ENCODE measurements at regions not wholly inside any gene's neighbourhood (a gene's known extent, or its start where the extent isn't known, plus 50 kb on each side); places are given as distances from the start of the nearest gene placed in this dataset.
A peak's percentile ranks its signal among the peaks of the same experiment; 100 is the strongest.
"Not testable (repeated sequence)": the region's sequence is repeated elsewhere in the genome, so short reads cannot be mapped to it uniquely, and the experiment has no call there.

- ATAC-seq (no peak), DNase-seq (ENCODE audit: low spot score) (no peak)
- intact Hi-C loops (cut with DNase I) = no loop called here
Measured at GRCh38 chr16:86883583-86884389, 305.4 kb downstream of the FOXL1 start.

- ATAC-seq (no peak), DNase-seq (ENCODE audit: low spot score) (no peak)
- intact Hi-C loops (cut with DNase I) = no loop called here
Measured at GRCh38 chr16:86884390-86884650, 306.0 kb downstream of the FOXL1 start.

GRCh38 chr16:86885139-86885538 is 306.8 kb downstream of the FOXL1 start:
- intact Hi-C loops (cut with DNase I) = no loop called here
- ATAC-seq (no peak), DNase-seq (ENCODE audit: low spot score) (no peak)

GRCh38 chr16:86886651-86887050 is 308.3 kb downstream of the FOXL1 start:
- intact Hi-C loops (cut with DNase I) = no loop called here
- DNase-seq (ENCODE audit: low spot score) = no peak
- ATAC-seq = no peak

GRCh38 chr16:86887416-86887815 is 309.1 kb downstream of the FOXL1 start:
- intact Hi-C loops (cut with DNase I) = no loop called here
- DNase-seq (ENCODE audit: low spot score) (no peak), ATAC-seq (no peak)

GRCh38 chr16:86888231-86889053 is 310.1 kb downstream of the FOXL1 start:
- ATAC-seq (no peak), DNase-seq (ENCODE audit: low spot score) (no peak)
- intact Hi-C loops (cut with DNase I) = no loop called here

GRCh38 chr16:86889054-86889366 is 310.7 kb downstream of the FOXL1 start:
- ATAC-seq; DNase-seq (ENCODE audit: low spot score); intact Hi-C loops (cut with DNase I): not testable (repeated sequence)

- DNase-seq (ENCODE audit: low spot score) (no peak), ATAC-seq (no peak)
- intact Hi-C loops (cut with DNase I) = no loop called here
Measured at GRCh38 chr16:86889974-86890373, 311.6 kb downstream of the FOXL1 start.

GRCh38 chr16:86891121-86891520 is 312.8 kb downstream of the FOXL1 start:
- ATAC-seq (no peak), DNase-seq (ENCODE audit: low spot score) (no peak)
- intact Hi-C loops (cut with DNase I) = no loop called here

- no peak for ATAC-seq
- intact Hi-C loops (cut with DNase I) = no loop called here
- DNase-seq (ENCODE audit: low spot score) = no peak
Measured at GRCh38 chr16:86891631-86892030, 313.3 kb downstream of the FOXL1 start.

- ATAC-seq (no peak), DNase-seq (ENCODE audit: low spot score) (no peak)
- intact Hi-C loops (cut with DNase I) = no loop called here
Measured at GRCh38 chr16:86892509-86892908, 314.2 kb downstream of the FOXL1 start.

- intact Hi-C loops (cut with DNase I) = no loop called here
- DNase-seq (ENCODE audit: low spot score) (no peak), ATAC-seq (no peak)
Measured at GRCh38 chr16:86893506-86893905, 315.2 kb downstream of the FOXL1 start.

GRCh38 chr16:86894029-86894567 is 315.7 kb downstream of the FOXL1 start:
- intact Hi-C loops (cut with DNase I) = no loop called here
- ATAC-seq = no peak
- DNase-seq (ENCODE audit: low spot score) = no peak

- ATAC-seq (no peak), DNase-seq (ENCODE audit: low spot score) (no peak)
- intact Hi-C loops (cut with DNase I) = loop anchor here (5.0 kb wide), 1 partner anchor 1827 kb away; no protein-coding TSS in a partner anchor
Measured at GRCh38 chr16:86894925-86895324, 316.6 kb downstream of the FOXL1 start.

- intact Hi-C loops (cut with DNase I) = loop anchor here (5.0 kb wide), 1 partner anchor 1827 kb away; no protein-coding TSS in a partner anchor
- ATAC-seq (no peak), DNase-seq (ENCODE audit: low spot score) (no peak)
Measured at GRCh38 chr16:86895606-86896005, 317.3 kb downstream of the FOXL1 start.

- intact Hi-C loops (cut with DNase I) = loop anchor here (5.0 kb wide), 1 partner anchor 1825 kb away; no protein-coding TSS in a partner anchor
- DNase-seq (ENCODE audit: low spot score) (no peak), ATAC-seq (no peak)
Measured at GRCh38 chr16:86896976-86897375, 318.6 kb downstream of the FOXL1 start.

GRCh38 chr16:86897486-86897885 is 319.1 kb downstream of the FOXL1 start:
- ATAC-seq (no peak), DNase-seq (ENCODE audit: low spot score) (no peak)
- intact Hi-C loops (cut with DNase I) = loop anchor here (5.0 kb wide), 1 partner anchor 1825 kb away; no protein-coding TSS in a partner anchor

- DNase-seq (ENCODE audit: low spot score) (no peak), ATAC-seq (no peak)
- intact Hi-C loops (cut with DNase I) = loop anchor here (5.0 kb wide), 1 partner anchor 1824 kb away; no protein-coding TSS in a partner anchor
Measured at GRCh38 chr16:86898386-86898785, 320.0 kb downstream of the FOXL1 start.

GRCh38 chr16:86899151-86899550 is 320.8 kb downstream of the FOXL1 start:
- DNase-seq (ENCODE audit: low spot score) (peak; percentile 14), ATAC-seq (no peak)

GRCh38 chr16:86899757-86900156 is 321.4 kb downstream of the FOXL1 start:
- no peak for DNase-seq (ENCODE audit: low spot score)
- intact Hi-C loops (cut with DNase I) = loop anchor here (5.0 kb wide), 1 partner anchor 1823 kb away; no protein-coding TSS in a partner anchor
- no peak for ATAC-seq

More at GRCh38 chr16:86899151-86899550, 320.8 kb downstream of the FOXL1 start:
- intact Hi-C loops (cut with DNase I) = loop anchor here (5.0 kb wide), 1 partner anchor 1823 kb away; no protein-coding TSS in a partner anchor

All from sciatic nerve (tissue), 2 donors.